ENCODE measurements at regions not wholly inside any gene's neighbourhood (a gene's known extent, or its start where the extent isn't known, plus 50 kb on each side); places are given as distances from the start of the nearest gene placed in this dataset.

- no peaks in the 10 kb centered on the region for H3K36me3 Mint-ChIP-seq (ENCODE audit: low read depth, unreplicated experiment)
- no peak for DNase-seq (ENCODE audit: low spot score)
- no peaks in the 10 kb centered on the region for H3K4me1 Mint-ChIP-seq (ENCODE audit: unreplicated experiment)
- H3K9me3 Mint-ChIP-seq (ENCODE audit: unreplicated experiment) = no peaks in the 10 kb centered on the region
- H3K27ac Mint-ChIP-seq (ENCODE audit: unreplicated experiment) = no peak overlapping the region
- no peaks in the 10 kb centered on the region for H3K27me3 Mint-ChIP-seq (ENCODE audit: unreplicated experiment)
- TF ChIP-seq, protein P1, sequence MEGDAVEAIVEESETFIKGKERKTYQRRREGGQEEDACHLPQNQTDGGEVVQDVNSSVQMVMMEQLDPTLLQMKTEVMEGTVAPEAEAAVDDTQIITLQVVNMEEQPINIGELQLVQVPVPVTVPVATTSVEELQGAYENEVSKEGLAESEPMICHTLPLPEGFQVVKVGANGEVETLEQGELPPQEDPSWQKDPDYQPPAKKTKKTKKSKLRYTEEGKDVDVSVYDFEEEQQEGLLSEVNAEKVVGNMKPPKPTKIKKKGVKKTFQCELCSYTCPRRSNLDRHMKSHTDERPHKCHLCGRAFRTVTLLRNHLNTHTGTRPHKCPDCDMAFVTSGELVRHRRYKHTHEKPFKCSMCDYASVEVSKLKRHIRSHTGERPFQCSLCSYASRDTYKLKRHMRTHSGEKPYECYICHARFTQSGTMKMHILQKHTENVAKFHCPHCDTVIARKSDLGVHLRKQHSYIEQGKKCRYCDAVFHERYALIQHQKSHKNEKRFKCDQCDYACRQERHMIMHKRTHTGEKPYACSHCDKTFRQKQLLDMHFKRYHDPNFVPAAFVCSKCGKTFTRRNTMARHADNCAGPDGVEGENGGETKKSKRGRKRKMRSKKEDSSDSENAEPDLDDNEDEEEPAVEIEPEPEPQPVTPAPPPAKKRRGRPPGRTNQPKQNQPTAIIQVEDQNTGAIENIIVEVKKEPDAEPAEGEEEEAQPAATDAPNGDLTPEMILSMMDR (IDR thresholded peaks at IDR 0.05; ENCODE audit: unreplicated experiment) = no peak
- no peak overlapping the region for H3K4me3 Mint-ChIP-seq (ENCODE audit: unreplicated experiment)
Observed at GRCh38 chr12:115852054-115852453, 425.4 kb downstream of the MED13L start.

GRCh38 chr12:115850957-115851356 is 426.5 kb downstream of the MED13L start:
- Mint-ChIP-seq H3K27ac (ENCODE audit: unreplicated experiment) (no peak overlapping the region), H3K27me3 (ENCODE audit: unreplicated experiment) (no peaks in the 10 kb centered on the region), H3K36me3 (ENCODE audit: low read depth, unreplicated experiment) (no peaks in the 10 kb centered on the region), H3K4me1 (ENCODE audit: unreplicated experiment) (no peaks in the 10 kb centered on the region), H3K4me3 (ENCODE audit: unreplicated experiment) (no peak overlapping the region), H3K9me3 (ENCODE audit: unreplicated experiment) (no peaks in the 10 kb centered on the region)
- DNase-seq (ENCODE audit: low spot score) = no peak
- TF ChIP-seq, protein P1 (IDR thresholded peaks at IDR 0.05; ENCODE audit: unreplicated experiment) = no peak

DNA sequence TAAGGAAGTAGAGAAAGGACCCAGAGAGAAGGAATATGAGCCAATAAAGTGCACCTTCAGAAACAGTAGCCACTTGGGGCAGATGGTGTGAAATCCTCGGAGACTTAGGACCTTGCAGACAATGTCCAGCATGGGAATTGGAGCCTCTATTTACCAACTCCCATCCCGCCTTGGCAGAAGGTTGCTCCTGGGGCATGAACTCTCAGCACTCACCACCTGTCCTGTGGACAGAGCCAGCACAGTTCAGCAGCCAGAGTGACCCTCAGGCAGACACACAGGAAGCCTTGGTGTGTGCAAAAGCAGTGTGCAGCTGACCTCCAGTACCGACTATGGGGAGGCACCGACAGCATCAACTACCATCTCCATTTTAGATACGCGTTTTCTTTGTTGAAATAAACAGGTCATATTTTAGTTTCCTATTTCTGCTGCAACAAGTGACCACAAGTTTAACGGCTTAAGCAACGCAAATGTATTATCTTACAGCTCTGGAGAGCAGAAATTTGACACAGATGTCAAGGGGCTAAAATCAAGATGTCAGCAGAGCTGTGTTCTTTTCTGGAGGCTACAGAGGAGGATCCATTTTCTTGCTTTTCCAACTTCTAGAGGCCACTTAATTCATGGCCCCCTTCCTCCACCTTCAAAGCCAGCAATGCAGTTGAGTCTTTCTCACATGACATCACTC is 428.1 kb downstream of the MED13L start:
- no peak for DNase-seq (ENCODE audit: low spot score)
- Mint-ChIP-seq H3K27ac (ENCODE audit: unreplicated experiment) (no peak overlapping the region), H3K4me3 (ENCODE audit: unreplicated experiment) (no peak overlapping the region), H3K4me1 (ENCODE audit: unreplicated experiment) (no peaks in the 10 kb centered on the region), H3K27me3 (ENCODE audit: unreplicated experiment) (no peaks in the 10 kb centered on the region), H3K36me3 (ENCODE audit: low read depth, unreplicated experiment) (no peaks in the 10 kb centered on the region), H3K9me3 (ENCODE audit: unreplicated experiment) (no peaks in the 10 kb centered on the region)
- TF ChIP-seq, protein P1 (IDR thresholded peaks at IDR 0.05; ENCODE audit: unreplicated experiment) = no peak

DNA sequence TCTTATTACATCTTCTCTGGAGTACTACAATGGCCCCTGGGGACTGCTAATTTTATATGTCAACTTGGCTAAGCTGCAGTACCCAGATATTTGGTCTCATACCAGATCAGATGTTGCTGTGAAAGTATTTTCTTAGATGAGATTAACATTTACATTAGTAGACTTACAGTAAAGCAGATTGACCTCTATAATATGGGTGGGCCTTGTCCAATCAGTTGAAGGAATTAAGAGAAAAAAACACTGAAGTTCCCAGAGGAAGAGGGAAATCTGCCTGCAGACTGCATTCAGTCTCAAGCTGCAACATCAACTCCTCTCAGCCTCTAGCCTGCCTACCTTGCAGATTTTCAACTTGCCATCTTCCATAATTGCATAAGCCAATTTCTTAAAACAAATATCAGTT is 430.1 kb downstream of the MED13L start:
- TF ChIP-seq, protein P1 (IDR thresholded peaks at IDR 0.05; ENCODE audit: unreplicated experiment) = no peak
- H3K4me1 Mint-ChIP-seq (ENCODE audit: unreplicated experiment) = no peaks in the 10 kb centered on the region
- H3K27me3 Mint-ChIP-seq (ENCODE audit: unreplicated experiment) = no peaks in the 10 kb centered on the region
- no peaks in the 10 kb centered on the region for H3K36me3 Mint-ChIP-seq (ENCODE audit: low read depth, unreplicated experiment)
- no peak for DNase-seq (ENCODE audit: low spot score)
- H3K27ac Mint-ChIP-seq (ENCODE audit: unreplicated experiment) = no peak overlapping the region
- no peaks in the 10 kb centered on the region for H3K9me3 Mint-ChIP-seq (ENCODE audit: unreplicated experiment)
- H3K4me3 Mint-ChIP-seq (ENCODE audit: unreplicated experiment) = no peak overlapping the region

GRCh38 chr12:115846516-115846915 is 431.0 kb downstream of the MED13L start:
- no peak overlapping the region for H3K4me3 Mint-ChIP-seq (ENCODE audit: unreplicated experiment)
- no peak overlapping the region for H3K27ac Mint-ChIP-seq (ENCODE audit: unreplicated experiment)
- H3K27me3 Mint-ChIP-seq (ENCODE audit: unreplicated experiment) = no peaks in the 10 kb centered on the region
- no peaks in the 10 kb centered on the region for H3K36me3 Mint-ChIP-seq (ENCODE audit: low read depth, unreplicated experiment)
- no peak for DNase-seq (ENCODE audit: low spot score)
- H3K4me1 Mint-ChIP-seq (ENCODE audit: unreplicated experiment) = no peaks in the 10 kb centered on the region
- H3K9me3 Mint-ChIP-seq (ENCODE audit: unreplicated experiment) = no peaks in the 10 kb centered on the region
- TF ChIP-seq, protein P1 (IDR thresholded peaks at IDR 0.05; ENCODE audit: unreplicated experiment) = no peak
